NOMO-1 (cell line): ENCODE measurements at regions not wholly inside any gene's neighbourhood (a gene's known extent, or its start where the extent isn't known, plus 50 kb on each side); places are given as distances from the start of the nearest gene placed in this dataset.
"Not testable (repeated sequence)": the region's sequence is repeated elsewhere in the genome, so short reads cannot be mapped to it uniquely, and the experiment has no call there.

Experiments
- DNase-seq, 2 experiments: peaks; one replicate each; lab custom pipeline; 2025; ENCODE audit not compliant: unreplicated experiment in 2 of 2; lab: John Stamatoyannopoulos, UW

DNA sequence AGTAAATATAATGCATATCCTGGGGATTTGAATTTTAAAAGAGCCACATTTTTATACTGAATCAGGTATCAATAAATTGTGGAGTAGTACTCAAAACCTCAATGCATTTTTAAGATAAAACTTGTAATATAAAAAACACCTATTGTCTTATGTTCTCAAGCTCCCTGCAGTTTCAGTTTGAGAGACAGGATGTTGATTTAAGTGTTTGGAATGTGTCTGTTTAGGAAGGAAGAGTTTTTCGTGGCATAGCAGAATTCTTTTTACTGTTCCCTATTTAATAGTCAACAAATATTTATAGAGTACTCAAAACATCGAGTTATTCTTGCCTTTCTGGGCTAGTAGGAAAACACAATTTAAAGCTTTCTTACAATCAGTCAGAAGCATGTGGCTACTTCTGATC is 146.1 kb upstream of the BCHE start:
- no peak for DNase-seq

DNA sequence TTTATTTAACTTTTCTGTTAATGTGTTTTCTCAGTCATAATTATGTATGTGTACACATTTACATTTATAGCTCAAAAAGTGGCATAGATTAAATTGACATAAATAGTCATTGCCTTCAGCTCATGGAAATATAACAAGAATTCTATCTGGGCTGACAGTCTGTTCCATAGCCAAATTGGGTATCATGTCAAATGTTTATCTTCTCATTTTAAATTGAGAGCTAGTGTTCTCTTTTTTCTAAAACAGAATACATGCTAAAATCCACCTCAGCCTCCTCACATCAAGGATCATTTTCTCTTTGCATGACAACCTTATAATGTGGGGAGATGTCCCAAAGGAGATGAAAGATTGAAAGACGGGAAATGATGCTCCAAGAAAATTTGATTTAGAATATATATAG is 144.1 kb upstream of the BCHE start:
- DNase-seq = no peak

DNA sequence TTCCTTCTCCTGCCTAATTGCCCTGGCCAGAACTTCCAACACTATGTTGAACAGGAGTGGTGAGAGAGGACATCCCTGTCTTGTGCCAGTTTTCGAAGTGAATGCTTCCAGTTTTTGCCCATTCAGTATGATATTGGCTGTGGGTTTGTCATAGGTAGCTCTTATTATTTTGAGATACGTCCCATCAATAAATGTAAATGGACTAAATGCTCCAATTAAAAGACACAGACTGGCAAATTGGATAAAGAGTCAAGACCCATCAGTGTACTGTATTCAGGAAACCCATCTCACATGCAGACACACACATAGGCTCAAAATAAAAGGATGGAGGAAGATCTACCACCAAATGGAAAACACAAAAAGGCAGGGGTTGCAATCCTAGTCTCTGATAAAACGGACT is 123.6 kb upstream of the BCHE start:
- DNase-seq = not testable (repeated sequence)

DNA sequence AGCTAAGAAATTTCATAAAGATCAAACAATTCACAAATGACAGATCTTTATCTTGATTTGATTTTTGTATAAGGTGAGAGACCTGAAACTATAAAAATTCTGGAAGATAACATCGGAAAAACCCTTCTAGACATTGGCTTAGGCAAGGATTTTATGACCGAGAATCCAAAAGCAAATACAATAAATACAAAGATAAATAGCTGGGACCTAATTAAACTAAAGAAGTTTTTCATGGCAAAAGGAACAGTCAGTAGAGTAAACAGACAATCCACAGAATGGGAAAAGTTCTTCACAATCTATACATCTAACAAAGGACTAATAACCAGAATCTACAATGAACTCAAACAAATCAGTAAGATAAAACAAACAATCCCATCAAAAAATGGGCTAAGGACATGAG is 116.9 kb upstream of the BCHE start:
- DNase-seq = no peak

DNA sequence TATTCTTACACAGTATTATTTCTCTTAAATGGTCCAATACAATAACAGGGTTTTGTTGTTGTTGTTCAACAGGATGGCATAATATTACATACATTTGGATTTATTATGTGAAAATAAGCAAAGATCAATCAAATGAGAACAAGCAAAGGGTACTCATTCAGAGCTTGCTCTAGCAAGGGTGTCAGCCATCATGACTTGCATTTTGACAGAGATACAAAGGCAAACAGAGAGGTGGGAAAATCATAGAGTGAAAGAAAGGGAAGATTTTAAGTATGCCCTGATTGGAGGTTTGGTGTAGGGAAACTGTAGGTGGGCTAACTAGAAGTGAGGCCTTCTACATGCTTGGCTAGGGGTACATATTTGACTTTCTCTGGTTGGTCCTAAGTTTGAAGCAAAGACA is 109.1 kb upstream of the BCHE start:
- DNase-seq = no peak

DNA sequence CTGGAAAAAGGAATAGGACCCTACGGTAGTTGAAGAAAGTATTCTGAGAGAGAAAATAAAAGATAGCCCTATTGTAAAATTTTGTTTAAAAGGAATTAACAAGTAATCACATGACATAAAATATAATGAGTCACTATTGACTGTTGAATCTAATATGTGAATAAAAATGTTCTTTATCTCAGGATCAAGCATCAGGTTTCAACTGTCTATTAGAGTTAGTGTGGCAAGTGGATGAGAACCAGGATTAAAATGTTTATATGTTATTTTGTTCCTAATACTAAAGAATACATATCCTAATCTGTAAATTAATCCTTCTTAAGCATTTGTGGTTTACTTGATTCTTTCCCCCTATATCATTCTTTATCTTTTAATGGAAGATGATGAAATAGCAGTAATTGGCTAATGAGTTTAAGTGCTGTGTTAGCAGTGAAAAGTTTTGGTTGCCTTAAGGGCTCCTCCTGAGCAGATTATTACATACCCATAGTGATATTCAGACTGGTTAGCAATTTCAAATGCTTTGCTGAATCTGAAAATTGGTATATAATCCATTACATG is 101.8 kb upstream of the BCHE start:
- DNase-seq = no peak

DNA sequence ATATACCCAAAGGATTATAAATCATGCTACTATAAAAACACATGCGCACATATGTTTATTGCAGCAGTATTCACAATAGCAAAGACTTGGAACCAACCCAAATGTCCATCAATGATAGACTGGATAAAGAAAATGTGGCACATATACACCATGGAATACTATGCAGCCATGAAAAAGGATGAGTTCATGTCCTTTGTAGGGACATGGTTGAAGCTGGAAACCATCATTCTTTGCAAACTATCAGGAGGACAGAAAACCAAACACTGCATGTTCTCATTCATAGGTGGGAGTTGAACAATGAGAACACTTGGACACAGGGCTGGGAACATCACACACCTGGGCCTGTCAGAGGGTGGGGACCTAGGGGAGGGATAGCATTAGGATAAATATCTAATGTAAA is 98.9 kb upstream of the BCHE start:
- not testable (repeated sequence) for DNase-seq

DNA sequence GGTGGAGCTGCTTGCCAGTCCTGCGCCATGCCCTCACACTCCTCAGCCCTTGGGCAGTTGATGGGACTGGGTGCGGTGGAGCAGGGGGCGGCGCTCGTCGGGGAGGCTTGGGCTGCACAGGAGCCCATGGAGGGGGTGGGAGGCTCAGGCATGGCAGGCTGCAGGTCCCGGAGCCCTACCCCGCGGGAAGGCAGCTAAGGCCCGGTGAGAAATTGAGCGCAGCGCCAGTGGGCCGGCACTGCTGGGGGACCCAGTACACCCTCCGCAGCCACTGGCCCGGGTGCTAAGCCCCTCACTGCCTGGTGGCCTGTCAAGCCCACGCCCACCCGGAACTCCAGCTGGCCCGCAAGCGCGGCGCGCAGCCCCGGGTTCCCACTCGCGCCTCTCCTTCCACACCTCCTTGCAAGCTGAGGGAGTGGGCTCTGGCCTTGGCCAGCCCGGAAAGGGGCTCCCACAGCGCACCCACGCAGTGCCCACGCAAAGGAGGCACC is 87.1 kb upstream of the BCHE start:
- DNase-seq = not testable (repeated sequence)

DNA sequence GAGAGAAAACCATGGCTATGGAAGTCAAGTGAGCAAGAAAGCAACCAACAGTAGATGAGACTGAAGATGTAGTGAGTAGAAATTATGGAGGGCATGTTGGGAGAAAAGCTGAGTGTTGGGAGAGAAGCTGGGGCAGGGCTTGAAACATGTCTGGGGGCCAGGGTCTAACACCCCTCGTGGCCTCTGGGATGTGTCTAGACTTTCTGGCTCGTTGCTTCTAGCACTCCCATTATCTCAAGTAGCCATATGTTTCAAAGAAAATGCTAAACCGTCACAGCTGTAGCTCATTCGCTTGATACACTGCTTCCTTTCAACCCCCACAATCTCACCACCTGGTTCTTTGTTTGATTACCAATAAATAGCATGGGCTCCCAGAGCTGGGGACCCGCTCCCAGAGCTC is 83.8 kb upstream of the BCHE start:
- no peak for DNase-seq

DNA sequence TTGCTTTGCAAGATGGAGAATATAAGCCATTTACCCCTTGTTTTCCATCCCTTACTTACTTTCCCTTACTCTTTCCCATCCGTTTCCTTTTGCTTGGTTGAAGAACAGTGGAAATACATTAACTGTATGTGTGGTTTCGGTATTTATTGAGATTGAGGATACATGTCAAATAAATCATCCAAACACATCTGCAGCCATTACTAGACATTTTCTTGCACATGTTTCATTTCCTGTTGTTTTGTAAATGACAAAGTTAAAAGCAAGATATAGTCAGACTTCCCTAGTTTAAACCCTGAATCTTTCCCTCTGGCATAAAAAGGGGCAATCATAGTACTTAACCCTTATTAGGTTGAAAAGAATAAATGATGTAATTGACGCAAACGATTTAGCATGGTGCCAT is 82.1 kb upstream of the BCHE start:
- no peak for DNase-seq

DNA sequence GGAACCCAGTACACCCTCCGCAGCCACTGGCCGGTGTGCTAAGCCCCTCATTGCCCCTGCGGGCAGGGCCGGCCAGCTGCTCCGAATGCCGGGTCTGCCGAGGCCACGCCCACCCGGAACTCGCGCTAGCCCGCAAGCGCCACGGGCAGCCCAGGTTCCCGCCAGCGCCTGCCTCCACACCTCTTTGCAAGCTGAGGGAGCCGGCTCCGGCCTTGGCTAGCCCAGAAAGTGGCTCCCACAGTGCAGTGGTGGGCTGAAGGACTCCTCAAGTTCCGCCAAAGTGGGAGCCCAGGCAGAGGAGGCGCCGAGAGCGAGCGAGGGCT is 81.4 kb upstream of the BCHE start:
- DNase-seq = no peak

DNA sequence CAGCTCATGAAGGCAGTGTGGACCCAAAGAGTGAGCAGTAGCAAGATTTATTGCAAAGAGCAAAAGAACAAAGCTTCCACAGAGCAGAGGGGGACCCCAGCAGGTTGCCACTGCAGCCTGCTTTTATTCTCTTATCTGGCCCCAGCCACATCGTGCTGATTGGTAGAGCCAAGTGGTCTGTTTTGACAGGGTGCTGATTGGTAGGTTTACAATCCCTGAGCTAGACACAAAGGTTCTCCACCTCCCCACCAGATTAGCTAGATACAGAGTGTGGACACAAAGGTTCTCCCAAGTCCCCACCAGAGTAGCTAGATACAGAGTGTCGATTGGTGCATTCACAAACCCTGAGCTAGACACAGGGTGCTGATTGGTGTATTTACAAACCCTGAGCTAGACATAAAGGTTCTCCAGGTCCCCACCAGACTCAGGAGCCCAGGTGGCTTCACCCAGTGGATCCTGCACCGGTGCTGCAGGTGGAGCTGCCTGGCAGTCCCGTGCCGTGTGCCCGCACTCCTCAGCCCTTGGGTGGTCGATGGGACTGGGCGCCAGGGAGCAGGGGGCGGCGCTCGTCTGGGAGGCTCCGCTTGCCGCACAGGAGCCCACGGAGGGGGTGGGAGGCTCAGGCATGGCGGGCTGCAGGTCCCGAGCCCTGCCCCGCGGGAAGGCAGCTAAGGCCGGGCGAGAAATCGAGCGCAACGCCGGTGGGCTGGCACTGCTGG is 80.9 kb upstream of the BCHE start:
- DNase-seq = not testable (repeated sequence)

DNA sequence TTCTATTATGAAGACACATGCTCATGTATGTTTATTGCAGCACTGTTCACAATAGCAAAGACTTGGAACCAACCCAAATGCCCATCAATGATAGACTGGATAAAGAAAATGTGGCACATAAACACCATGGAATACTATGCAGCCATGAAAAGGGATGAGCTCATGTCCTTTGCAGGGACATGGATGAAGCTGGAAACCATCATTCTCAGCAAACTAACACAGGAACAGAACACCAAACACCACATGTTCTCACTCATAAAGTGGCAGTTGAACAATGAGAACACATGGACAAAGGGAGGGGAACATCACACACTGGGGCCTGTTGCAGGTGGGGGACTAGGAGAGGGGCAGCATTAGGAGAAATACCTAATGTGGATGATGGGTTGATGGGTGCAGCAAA is 77.9 kb upstream of the BCHE start:
- not testable (repeated sequence) for DNase-seq

DNA sequence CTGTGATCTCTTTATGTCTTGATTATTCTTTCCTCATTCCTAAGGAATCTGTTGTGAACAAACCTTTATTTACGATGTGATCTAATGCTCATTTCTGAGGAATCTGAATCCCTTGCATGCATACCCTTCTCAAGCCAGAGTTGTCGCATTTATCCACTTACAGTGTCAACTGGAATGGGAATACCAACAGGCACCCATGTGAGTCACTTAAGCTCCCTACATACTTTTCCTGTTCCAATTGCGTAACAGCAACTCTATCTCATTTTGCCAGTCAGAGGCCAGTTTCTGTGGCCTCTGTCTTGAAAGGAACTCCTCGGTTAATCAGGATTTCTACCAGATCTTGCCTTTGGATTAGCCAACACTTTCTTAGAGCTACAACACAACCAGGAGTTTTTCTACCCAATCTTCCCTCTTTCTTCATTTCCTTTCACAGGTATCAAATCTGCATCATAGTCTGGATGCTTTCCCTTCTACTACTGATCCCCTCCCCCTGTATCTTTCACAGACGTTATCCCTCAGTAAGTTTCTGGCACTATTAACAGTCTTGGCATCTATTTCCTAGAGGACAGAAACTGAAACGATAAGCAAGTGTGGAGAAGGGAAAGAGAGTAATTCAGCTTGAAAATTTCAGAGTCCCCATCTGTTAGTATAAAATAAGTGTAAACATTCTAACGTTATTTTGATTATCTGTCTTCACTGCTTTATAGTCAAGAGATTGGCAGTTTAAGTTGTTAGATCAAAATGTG is 66.8 kb upstream of the BCHE start:
- no peak for DNase-seq

DNA sequence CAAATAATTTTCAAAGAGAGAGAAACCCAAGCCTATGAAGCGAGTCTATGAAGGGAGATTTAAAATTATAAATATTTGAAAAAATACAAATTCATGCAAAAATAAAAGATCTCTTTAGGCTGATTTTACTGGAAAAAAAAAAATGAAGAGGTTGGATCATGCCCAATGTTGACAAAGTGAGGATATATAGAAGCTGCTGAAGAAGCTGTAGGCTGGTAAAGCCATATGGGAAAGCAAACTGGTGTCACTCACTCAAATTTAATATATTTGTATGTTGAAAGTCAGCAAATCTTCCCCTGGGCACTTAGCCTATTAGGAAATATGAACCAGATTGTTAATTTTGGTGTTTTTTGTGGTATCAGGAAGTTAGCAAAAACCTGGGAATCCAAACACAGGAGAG is 61.8 kb upstream of the BCHE start:
- DNase-seq = no peak

DNA sequence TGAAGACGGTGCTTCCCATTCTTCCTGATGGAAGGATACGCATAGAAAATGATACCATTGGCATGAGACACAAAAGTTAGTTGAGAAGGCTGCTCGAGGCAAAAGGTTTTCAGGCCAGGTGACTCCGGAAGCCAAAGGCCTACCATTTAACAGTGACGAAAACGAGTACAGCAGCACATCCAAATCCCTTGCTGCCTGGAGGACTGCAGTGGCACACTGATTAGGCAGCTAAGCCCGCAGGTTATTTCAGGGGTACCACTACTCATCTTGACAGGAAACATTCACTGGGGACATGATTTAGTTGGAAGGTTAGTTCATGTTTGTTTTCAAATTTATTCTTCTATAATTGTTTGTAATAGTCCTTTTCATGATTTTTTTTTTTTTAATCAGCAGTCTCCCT is 59.9 kb upstream of the BCHE start:
- DNase-seq = no peak

DNA sequence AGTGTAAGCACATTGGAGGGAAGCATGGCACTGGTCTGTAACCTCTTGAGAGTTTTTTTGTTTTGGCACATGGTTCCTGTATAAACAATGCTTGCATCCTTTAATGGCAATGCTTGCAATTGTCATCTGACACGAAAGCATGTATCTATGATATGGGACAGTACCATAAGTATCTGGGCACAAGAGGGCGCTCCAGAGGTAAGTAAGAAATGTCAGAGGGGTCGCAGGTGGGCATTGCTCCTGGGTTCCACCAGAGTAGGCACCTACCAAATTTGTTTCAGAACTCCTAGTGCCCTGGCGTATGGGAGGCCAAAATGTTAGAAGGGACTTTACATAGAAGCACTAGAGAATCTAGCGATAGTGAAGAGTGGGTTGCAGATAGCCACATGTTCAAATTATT is 58.7 kb upstream of the BCHE start:
- DNase-seq = no peak

DNA sequence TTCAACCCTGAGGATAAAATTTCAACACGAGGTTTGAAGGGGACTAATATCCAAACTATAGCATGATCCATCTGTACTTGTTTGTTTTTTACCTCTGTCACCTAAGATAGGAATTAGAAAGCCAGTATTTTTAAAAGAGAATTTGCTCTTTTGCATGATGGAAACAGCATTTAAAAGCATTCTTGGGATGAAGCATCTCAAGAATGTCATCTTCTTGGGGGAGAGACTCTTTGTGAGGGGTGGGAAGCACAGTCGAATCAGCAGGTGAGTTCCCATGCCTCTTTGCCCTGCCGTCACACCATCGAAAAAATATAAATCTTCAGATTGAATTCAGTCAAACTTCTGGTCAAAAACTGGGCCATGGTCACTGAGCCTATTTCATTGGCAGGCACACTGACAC is 55.3 kb upstream of the BCHE start:
- DNase-seq = no peak
